H4 (cell line): ENCODE measurements at regions not wholly inside any gene's neighbourhood (a gene's known extent, or its start where the extent isn't known, plus 50 kb on each side); places are given as distances from the start of the nearest gene placed in this dataset.
"Not testable (repeated sequence)": the region's sequence is repeated elsewhere in the genome, so short reads cannot be mapped to it uniquely, and the experiment has no call there.

Experiments used
- DNase-seq: peaks from one replicate; pipeline ENCODE4 v3.0.0-alpha.2; 2015; ENCODE audit warnings: low spot score

DNA sequence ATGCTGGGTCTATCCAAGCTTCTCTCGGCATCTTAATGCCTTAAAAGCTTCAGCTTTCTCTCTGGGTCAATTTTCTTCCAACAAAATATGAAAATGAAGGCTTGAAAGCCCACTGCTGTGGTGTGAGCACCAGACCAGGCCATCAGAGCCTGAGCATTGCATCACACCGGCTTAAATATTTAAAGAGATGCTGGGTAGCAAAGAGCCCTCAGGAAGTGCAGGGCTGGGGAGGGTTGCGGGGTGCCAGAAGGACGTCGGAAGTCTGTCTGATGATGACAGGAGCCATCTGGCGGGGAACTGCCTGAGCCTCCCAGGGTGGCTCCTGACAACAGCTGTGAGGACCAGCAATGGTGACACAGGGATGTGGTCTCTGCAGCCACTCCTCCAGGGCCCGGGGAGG, 185.5 kb downstream of the OLFM1 start:
- no peak for DNase-seq

DNA sequence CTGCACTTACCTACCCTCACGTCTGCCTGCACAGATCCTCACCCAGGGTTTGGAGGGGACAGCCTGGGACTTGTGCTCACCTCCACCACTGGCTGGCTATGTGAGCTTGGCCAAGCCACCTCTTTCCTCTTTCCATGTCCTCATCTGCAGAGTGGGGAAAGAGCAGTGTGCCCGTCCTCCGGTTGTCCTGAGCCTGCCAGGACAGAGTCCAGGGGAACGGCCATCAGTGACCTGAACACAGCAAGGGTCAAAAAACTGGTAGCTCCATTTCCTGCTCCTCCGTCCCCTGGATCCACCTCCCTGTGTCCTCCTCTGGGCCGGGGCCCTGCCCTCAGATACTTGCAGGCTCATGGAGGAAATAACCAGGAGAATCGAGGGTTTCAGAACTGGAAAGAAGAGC, 187.7 kb downstream of the OLFM1 start:
- DNase-seq: no peak

DNA sequence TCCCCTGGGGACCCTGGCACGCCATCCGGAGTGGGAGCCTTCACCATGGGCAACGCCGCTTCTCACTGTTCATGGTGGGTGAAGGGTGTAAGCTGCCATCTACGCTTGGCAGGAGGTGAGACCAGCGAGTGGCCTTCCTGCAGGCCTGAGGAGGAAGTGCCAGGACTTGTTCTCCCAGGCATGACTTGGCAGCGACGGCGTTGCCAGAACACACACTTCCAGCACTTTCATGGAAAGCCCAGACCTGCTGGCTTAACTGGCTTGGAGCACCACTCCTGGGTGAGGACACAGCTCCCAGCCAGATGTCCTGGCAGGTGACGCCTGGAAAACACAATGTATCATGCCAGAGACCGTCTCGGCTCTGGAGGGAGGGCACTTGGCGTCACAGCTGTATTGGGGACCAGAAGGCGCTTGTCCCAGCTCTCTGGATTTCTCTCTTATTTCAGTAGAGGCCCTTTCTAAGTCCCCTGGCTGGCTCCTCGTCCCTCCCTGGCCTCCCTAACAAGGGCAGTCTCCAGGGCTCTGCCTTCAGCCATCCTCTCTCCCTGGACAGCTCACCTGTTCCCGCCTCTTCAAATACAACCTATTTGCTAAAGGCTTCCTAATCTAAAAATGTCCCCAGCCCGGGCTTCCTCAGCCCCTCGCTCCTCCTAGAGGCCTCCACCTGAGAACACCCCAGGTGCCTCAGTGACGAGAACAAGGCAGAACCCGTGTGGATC, 188.3 kb downstream of the OLFM1 start:
- no peak for DNase-seq

DNA sequence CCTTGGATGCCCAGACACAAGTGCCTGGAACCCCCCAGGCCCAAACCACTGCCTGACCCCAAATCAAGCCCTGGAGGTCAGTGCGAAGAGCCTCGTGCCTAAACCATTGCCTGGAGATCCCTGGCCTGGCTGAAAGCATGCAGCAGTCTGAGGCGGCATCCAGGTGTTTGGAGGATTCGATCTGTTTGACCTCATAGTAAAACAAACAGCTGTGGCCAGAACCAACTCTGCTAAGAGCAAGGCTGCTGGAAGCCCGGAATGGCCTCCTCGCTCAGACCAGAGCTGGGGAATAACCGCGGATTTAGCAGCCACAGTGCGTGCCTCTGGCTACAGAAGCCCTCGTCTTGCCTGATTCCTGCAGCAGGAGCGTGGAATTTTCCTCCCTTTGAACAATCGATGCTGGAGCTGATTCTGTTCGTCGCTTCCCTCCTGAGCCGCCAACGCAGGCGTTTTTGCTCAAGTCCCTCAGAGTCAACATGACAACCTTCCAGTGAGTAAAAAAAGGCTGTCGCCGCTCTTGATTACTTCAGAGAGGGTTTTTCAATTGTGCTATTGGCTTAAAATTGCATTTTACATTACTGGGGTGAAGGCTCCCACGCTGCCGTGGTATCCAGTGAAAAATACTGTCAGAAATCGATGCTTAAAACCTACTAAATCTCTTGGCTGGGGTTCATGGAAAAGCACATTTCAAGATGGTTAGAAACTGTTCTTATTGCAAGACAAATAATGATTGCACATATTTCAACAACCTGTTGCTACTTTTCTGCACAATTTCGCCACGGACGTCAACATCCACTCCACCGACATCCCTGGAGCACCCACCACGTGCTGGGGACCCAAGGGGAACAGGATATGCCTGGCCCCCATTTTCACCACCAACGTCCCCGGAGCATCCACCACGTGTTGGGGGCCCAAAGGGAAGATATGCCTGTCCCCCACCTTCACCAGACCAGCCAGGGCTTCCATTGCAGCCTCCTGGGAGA, 190.0 kb downstream of the OLFM1 start:
- no peak for DNase-seq

DNA sequence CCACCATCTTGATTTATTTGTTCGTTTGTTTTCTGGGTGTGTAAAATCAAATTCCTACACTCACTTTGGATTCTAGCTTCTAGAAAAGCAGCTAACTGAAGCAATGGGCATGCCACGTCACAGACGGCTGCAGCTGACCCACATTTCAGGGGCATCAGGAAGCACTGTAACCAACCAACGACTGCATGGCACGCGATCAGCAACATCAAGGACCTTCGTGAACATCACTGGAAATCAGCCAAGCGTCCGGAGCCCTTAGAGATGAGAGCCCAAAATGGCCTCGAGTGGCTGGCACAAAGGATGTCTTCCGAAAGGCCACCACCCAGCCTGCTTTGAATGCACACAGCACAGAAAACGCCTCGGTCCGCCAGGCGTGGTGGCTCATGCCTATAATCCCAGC, 191.1 kb downstream of the OLFM1 start:
- DNase-seq: no peak

DNA sequence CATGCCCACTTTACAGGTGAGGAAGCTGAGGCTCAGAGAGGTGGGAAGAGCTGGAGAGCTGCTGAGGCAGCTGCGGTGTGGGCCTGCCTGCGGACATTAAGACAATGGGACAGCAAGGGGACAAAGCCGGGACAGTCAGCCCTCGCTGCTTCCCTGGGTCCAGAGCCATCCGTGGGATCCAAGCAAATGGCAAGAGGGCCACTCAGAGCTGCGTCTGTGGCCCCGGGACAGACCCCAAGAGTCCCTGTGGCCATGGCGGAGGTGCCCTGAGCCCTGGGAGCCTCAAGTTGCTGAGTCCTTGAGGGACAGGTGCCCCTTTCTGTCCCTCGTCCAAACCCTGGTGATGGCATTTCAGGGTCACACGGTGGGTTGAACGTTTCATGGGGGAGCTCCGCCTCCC, 191.9 kb downstream of the OLFM1 start:
- no peak for DNase-seq

DNA sequence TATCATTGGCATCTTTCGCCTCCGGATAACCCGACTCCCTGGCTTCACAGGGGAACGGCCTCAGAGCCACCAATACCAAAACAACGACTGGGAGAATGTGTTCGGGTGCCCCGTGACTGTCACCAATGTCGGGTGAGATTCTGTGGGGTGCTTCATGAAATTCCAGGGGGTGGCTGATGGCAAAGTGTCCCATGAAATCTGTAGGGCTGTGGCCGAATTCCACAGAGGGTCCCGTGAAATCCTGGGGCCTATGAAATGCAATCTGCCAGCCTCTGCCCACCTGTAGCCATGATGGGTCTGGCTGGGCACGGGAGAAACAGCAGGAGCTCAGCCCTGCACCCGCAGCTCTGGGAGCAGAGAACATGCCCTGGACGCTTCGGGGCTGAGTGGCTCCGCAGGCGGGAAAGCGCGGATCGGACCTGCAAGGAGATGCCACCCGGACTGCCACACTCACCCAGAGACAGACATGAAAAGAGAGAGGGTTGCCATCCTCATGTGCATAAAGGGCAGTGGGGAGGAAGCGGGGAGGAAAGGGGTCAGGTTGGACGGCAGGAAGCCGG, 192.4 kb downstream of the OLFM1 start:
- no peak for DNase-seq

DNA sequence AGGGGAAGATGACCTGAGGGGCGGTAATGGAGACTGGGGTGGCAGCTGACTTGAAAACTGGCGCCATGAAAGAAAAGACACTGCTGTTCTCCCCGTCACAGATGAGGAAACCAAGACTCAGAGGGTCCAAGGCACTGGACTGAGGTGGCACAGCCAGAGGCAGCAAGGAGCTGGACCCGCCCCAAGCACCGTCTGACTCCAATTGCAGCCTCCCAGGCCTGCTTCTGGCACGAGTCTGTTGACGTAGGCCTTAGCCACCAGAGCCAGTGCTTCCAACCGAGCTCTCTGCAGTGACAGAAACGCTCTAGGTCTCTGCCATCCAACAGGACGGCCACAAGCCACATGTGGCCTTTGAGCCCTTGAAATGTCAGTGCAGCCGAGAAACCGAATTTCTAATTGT, 193.2 kb downstream of the OLFM1 start:
- no peak for DNase-seq

DNA sequence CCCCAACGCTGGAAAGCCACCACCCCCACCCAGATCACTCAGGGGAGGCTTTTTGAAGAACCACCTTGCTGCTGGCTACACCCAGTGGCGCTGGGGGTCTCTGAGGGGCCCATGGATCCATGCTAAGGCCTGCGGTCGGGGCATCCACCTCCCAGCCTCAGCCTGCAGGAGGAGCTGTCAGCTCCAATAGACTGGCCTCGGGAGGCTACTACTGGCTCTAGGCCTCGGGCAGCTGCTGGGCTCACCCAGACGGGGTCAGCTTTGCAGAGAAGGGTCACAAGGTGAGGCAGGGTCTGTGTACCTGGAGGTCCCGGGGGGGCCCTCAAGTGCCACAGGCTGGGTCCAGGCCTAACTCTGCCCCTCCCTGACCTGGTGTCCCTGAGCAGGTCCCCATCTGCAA, 193.7 kb downstream of the OLFM1 start:
- no peak for DNase-seq

DNA sequence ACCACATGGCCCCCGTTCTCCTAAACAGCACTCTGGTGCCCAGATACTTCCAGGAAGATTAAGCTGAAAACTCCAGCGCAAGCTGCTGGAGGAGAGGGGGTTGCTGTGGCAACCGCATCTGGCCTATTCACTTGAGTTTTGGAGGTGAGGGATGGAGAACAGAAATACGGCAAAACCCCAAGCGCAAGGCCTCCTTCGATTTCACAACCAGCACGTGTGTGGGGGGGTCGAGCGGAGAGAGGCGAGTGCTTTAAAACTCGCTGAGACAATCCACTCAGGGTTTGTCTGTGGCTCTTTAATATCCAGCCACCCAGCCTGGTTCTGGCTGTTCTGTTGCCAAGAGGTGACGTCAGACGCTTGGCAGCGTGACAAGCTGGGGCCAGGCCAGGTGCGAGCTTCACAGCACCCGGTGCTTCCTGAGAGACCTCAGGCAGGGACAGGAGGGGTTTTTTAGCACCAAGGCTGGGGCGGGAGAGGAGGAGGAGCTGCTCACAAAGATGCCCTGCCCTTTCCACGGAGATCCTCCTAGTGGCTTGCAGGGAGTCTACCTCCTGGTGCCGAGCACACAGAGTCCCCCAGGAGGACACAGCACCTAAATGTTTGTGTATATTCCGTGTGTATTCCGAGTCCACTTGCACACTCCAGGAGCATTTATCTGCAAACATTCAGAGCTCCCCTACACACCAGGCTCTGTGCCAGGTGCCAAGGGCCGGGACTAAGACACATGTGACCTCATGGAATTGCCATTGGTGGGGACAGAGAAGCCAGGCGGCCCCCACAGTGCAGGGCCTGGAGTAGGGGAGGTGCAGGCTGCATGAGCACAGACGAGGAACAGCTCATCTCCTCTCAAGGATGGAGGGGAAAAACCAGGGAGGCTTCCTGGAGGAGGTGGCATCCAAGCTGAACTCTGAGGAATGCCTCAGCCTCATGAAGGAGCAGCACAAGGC, 194.6 kb downstream of the OLFM1 start:
- peak; percentile 62 for DNase-seq

DNA sequence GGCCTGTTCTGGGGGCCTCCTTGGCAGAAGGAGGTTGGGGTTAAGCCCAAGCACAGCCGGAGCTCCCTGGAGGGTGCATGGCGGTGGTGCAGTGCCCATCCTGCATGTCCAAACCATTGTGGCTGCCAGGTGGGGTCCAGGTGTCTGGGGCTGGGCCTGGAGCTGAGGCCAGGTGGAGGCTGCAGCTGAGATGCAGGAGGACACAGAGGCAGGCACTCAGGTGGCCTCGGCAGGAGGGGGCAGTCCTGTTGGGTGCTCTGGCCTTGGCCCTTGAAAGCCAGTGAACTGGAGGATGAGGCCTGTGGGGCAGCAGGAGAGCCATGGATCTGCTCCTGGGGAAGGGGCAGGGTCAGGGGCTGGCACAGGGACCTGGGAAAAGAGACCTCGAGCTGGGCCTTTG, 195.3 kb downstream of the OLFM1 start:
- DNase-seq: no peak

DNA sequence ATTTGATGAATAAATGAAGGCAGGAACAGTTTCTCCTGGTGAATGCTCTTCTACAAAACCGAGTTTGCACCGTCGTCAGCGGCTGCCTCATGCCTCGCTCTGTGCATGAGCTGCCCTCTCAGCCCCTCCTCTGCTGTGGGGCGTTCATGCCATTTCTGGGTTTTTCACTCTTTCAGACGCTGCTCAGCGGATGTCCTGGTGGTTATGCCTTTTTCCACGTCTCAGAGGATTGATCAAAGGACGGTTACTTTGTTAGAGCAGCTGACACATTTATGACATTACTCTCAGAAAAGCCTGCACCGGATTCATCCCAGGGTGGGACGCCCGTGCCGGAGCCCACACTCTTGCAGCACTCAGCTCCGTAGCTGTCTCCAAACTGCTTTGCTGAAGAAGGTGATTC, 195.9 kb upstream of the PPP1R26 start:
- no peak for DNase-seq

DNA sequence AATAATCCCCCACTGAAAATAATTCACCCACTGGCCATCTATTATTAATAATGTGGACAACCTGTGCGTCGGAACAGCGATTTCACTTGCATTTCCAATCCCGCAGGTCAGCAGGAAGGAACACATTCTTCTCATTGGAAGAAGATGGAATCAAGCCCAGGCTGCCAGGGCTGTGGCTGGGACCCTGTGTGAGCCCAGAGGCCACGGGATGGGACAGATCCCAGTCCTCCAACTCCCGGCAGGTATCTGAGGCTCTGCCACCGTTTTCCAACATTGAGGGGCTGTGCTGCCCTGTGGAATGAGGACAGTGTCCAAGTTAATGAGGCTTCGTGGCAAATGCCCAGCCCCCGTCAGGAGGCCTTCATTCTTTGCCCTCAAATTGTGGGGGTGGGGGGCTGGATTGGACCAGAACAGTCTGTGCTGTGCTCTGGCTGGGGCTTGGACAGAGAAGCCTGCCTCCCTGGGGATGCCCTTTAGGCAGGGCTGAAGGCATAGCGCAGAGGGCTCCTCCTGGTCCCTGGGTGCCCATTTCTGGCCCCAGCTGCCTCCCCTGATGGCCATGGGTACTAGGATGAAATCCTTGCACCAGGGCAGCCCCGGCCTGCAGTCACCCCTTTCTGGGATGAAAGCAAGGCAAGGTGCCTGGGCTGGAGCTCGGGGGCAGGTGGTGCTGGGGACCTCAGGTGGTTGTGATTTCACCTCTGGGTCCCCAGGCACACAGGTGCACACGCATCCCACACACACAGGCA, 195.0 kb upstream of the PPP1R26 start:
- DNase-seq: no peak

DNA sequence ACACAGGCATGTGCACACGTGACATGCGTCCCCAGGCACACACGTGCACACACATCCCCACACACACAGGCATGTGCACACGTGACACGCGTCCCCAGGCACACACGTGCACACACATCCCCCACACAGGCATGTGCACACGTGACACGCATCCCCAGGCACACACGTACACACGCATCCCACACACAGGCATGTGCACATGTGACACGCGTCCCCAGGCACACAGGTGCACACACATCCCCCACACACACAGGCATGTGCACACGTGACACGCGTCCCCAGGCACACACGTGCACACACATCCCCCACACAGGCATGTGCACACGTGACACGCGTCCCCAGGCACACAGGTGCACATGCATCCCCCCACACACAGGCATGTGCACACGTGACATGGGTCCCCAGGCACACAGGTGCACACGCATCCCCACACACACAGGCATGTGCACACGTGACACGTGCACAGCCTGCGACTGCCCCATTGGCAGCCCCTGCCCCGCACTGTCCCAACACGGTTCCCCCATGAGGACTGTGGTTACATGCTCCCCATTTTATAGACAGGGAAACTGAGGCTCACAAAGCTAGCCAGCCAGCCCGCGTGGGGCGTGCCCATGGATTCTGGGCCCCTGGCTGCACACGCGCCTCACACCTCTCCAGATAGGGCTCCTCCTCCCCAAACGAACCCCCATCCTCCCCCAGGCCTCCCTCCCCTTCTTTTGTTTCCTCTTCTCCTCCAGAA, 193.2 kb upstream of the PPP1R26 start:
- not testable (repeated sequence) for DNase-seq

DNA sequence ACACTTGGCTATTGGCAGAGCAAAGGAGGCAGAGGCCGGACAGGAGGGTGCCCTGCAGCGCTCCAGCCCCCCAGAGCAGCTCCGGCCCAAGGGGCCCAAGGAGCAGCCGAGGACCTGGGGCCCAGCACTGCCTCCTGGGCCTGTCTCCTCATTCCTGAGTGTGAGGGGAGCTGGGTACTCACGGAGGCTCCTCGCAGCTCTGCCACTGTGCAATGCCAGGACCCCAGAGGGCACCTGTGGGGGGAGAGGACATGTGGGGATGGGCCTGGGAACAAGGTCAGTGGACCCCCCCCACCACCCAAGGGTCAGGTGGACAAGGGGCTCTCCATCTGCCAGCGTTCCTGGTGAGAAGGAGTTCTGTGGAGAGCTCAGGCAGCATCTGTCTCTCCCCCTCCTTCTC, 192.6 kb upstream of the PPP1R26 start:
- no peak for DNase-seq

DNA sequence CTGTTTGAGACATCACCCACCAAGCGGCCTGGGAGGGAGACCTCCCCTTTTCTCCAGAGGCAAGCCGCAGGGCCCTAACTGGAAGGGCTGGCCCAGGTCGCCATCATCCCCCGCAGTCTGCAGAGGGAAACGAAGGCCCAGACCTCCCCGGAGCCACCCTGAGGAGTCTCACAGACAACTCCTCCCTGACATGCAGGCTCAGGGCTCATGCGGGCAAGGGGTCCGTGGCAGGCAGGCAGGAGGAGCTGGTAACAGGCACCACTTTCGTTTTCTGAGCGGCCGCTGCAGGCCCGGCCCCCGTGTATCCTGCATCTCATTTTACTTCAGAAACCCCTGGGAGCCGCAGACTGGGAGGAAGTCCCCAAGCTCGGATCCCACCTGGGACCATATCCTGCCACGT, 192.0 kb upstream of the PPP1R26 start:
- DNase-seq: no peak

DNA sequence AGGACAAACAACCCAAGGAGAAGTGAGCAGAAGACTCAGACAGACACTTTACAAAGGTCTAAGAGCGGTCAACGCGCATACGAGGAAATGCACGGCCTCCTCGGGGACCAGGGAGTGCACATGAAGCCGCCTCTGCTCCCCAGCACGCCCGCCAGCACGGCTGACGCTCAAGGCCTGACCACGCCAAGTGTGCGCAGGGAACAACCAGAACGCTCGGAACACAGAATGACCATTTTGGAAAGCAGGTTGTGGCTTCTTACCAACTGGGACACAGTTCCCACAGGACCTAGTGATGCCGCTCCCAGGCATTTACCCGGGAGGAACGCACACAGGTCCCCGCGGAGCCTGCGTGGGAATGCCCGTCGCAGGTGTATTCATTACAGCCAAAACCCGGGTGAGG, 191.5 kb upstream of the PPP1R26 start:
- no peak for DNase-seq

DNA sequence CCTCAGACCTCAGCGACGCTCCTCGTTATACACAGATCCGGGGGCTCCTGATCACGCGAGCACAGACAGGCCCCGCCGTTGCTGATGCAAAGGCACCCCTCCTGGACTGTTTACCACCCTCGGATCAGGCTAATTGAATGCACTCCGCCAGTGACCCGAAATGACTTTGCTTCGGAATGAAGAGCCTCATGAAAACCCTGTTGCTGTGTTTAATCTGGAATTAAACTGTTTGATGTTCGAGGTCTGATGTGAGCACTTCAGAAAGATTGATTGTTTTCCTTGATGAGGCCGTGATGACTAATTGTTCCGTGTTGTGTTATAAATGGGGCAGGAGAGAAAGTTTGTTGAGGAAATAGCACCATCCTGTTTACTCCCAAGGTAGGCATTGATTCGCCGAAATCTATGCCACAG, 190.5 kb upstream of the PPP1R26 start:
- peak; percentile 47 for DNase-seq

DNA sequence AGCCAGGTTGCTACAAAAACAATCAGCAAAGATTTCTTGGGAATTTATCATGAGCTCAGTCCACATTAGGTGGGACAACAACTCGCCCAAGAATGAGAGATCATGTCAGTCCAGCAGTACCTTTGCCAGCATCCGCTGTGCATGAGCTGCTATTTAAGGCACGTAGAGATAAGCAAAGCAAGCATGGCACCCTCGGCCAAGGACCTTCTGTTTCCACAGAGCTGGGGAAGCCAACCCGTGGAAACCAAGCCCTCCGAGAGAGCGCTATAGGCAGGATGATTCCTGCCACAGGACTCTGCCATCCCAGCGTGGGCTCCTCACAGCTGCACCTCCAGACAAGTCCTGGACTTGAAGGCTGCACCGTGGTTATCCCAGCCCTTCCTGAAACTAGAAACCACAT, 189.5 kb upstream of the PPP1R26 start:
- DNase-seq: no peak

DNA sequence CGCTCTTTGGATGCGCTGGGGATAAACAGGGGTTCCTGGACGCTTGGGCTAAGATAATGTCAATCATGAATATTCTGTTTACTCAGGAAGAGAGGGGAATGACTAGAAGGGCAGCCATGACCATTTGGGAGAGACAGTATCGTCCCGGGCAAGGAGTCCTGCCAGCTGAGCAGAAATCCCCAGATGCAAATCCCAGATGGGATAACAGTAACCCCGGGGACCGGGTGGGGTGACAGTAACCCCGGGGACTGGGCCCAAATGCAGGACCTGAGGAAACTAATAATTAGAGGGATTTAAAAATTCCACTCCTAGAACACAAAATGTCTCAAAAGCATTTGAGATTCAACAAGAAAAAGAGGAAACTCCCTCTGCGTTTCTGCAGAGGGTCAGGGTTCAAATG, 189.0 kb upstream of the PPP1R26 start:
- no peak for DNase-seq
